Mesothelial cell of epicardium (in vitro differentiated cells): ENCODE measurements at regions not wholly inside any gene's neighbourhood (a gene's known extent, or its start where the extent isn't known, plus 50 kb on each side); places are given as distances from the start of the nearest gene placed in this dataset.

Experiments
- DNase-seq, 2 experiments: peaks; one replicate each; pipeline ENCODE4 v3.0.0; 2021; ENCODE audit warnings: low spot score in 2 of 2; ENCODE audit not compliant: unreplicated experiment in 2 of 2
- H3K27ac Mint-ChIP-seq: 2 replicates; pipeline ENCODE4 v1.8.0; 2021; ENCODE audit warnings: mixed read lengths
- H3K27me3 Mint-ChIP-seq: 2 replicates; pipeline ENCODE4 v1.8.0; 2021; ENCODE audit warnings: low read depth, mixed read lengths
- H3K36me3 Mint-ChIP-seq: 2 replicates; pipeline ENCODE4 v1.8.0; 2021; ENCODE audit warnings: mixed read lengths
- H3K4me1 Mint-ChIP-seq: 2 replicates; pipeline ENCODE4 v1.8.0; 2021; ENCODE audit warnings: mixed read lengths
- H3K4me3 Mint-ChIP-seq: 2 replicates; pipeline ENCODE4 v1.8.0; 2021; ENCODE audit warnings: mild to moderate bottlenecking, moderate library complexity, mixed read lengths
- H3K9me3 Mint-ChIP-seq: 2 replicates; pipeline ENCODE4 v1.8.0; 2021; ENCODE audit warnings: mixed read lengths
- TF ChIP-seq, protein P1 (sequence below): fragments of 200-600 bp; sonication (generic); IDR thresholded peaks from one replicate; pipeline ENCODE4 v1.5.0; 2021; ENCODE audit warnings: antibody characterized with exemption; ENCODE audit not compliant: unreplicated experiment

DNA sequence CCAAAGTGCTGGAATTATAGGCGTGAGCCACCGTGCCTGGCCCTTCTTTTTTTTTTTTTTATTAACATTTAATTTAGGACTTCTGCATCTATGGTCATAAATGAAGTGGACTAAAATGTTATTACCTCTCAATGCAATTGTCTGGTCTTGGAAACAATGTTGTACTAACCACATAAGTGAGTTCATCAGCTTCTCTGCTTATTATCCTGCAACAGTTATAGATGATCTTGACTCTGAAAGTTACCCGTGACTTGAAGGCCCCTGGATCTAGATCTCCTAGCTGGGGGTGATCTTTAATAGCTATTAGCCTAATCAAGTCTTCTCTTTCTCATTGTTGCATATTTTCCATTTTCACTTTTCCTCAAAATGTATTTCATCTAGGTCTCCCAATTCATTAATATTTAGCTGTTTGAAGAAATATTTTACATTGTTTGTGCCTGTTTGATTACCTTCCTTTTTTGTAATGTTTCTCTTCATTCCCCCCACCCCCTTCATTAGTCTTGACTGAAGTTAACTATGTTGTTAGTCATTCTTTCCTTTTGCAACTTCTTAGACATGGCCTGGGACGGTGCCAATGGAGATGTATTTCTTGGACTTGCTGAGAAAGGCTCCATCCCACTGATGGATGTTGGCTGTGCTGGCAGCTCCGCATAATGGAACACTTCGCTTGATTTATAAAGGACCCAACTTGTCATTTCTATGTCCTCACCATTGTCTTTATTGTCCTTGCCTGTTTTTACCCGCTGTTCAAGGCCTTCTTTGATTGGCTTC is 141.6 kb upstream of the RIOK3 start:
- Mint-ChIP-seq H3K27me3 (no peaks in the 10 kb centered on the region), H3K27ac (peak overlapping the region; percentile 78), H3K36me3 (peaks cover 13% of the 10 kb centered on the region), H3K4me1 (peaks cover 16% of the 10 kb centered on the region), H3K9me3 (peaks cover 7% of the 10 kb centered on the region), H3K4me3 (no peak overlapping the region)
- TF ChIP-seq, protein P1, sequence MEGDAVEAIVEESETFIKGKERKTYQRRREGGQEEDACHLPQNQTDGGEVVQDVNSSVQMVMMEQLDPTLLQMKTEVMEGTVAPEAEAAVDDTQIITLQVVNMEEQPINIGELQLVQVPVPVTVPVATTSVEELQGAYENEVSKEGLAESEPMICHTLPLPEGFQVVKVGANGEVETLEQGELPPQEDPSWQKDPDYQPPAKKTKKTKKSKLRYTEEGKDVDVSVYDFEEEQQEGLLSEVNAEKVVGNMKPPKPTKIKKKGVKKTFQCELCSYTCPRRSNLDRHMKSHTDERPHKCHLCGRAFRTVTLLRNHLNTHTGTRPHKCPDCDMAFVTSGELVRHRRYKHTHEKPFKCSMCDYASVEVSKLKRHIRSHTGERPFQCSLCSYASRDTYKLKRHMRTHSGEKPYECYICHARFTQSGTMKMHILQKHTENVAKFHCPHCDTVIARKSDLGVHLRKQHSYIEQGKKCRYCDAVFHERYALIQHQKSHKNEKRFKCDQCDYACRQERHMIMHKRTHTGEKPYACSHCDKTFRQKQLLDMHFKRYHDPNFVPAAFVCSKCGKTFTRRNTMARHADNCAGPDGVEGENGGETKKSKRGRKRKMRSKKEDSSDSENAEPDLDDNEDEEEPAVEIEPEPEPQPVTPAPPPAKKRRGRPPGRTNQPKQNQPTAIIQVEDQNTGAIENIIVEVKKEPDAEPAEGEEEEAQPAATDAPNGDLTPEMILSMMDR = no peak
- no peak for DNase-seq

DNA sequence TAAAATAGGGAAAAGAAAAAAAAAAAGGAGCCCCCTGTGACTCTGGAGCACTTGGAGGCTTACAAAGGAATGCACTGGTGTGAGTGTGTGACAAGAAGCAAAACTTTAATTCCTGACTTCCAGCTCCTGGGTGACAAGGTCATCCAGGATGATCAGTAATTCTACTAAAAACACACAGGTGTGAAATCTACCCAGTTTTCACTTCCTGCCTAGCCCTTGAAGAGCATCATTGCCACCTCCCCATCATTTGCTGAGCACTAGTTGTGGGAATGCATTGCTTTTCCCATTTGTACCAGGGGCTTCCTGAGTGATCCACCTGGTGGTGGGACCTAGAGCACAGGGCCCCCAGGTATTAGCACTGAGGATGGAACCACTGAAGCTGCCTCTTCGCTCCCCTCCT is 139.7 kb upstream of the RIOK3 start:
- TF ChIP-seq, protein P1 = no peak
- Mint-ChIP-seq H3K4me1 (peaks cover 20% of the 10 kb centered on the region), H3K4me3 (no peak overlapping the region), H3K27ac (no peak overlapping the region), H3K9me3 (peaks cover 7% of the 10 kb centered on the region), H3K36me3 (peaks cover 11% of the 10 kb centered on the region), H3K27me3 (no peaks in the 10 kb centered on the region)
- no peak for DNase-seq

DNA sequence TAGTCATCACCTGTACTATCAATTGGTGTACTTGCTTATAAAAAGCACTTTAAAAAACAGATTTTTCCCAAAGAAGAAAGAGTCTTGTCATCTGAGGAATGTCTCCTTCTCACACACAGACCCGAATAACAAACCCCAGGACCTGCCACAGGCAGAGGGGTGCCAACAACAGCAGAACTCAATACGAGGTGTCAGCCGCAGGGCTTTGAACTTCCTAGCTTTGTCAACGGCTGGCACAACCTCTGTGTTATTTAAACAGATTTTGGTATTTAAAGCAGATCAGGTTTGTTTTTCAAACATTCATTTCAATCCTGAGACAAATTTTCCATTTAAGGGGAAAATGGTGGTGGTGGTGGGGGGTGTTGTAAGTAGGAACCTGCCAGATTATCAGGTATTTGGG is 138.4 kb upstream of the RIOK3 start:
- Mint-ChIP-seq H3K27ac (no peak overlapping the region), H3K4me3 (no peak overlapping the region), H3K9me3 (peaks cover 7% of the 10 kb centered on the region), H3K4me1 (peaks cover 20% of the 10 kb centered on the region), H3K36me3 (peaks cover 7% of the 10 kb centered on the region), H3K27me3 (no peaks in the 10 kb centered on the region)
- TF ChIP-seq, protein P1 = no peak
- DNase-seq = no peak

DNA sequence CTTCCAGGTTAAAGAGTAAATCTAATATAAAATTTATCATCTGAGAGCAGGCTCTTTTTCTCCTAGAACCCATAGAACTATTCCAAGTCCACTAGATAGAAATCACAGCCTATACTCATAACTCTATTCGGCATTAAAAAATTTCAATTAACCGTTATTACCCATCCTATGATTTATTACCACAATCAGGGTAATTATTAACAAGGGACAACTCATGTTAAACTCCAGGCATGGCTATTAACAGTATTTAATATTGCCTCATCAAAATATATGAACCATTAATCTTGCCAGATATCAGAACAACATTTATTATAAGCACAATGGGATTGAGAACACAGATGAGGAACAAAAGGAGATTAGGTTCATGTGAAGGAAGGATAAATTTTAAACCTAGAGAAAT is 136.8 kb upstream of the RIOK3 start:
- no peak overlapping the region for H3K4me3 Mint-ChIP-seq
- peaks cover 9% of the 10 kb centered on the region for H3K36me3 Mint-ChIP-seq
- DNase-seq = no peak
- H3K27me3 Mint-ChIP-seq = no peaks in the 10 kb centered on the region
- TF ChIP-seq, protein P1 = no peak
- peaks cover 17% of the 10 kb centered on the region for H3K4me1 Mint-ChIP-seq
- H3K27ac Mint-ChIP-seq = no peak overlapping the region
- H3K9me3 Mint-ChIP-seq = peaks cover 7% of the 10 kb centered on the region

DNA sequence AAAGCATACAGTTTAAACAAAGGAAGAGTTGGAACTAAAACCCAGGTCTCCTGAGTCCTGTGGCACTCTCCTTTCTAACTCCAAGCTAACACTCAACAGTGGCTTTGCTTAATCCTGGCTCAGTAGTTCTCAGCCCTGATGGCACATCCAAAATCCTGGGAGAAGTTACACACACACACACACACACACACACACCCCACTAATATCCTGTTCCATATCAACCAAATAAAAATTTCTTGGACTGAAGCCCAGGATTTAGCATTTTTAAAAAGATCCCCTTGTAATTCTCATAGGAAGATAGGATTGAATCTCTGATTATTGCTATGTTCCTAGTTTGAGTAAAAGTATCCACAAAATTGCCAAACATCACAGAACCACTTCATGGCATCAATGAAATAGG is 136.1 kb upstream of the RIOK3 start:
- DNase-seq = no peak
- peaks cover 11% of the 10 kb centered on the region for H3K4me1 Mint-ChIP-seq
- peaks cover 7% of the 10 kb centered on the region for H3K9me3 Mint-ChIP-seq
- peaks cover 9% of the 10 kb centered on the region for H3K36me3 Mint-ChIP-seq
- no peak overlapping the region for H3K4me3 Mint-ChIP-seq
- no peaks in the 10 kb centered on the region for H3K27me3 Mint-ChIP-seq
- TF ChIP-seq, protein P1 = no peak
- H3K27ac Mint-ChIP-seq = no peak overlapping the region
